ENCODE measurements at regions not wholly inside any gene's neighbourhood (a gene's known extent, or its start where the extent isn't known, plus 50 kb on each side); places are given as distances from the start of the nearest gene placed in this dataset.

DNA sequence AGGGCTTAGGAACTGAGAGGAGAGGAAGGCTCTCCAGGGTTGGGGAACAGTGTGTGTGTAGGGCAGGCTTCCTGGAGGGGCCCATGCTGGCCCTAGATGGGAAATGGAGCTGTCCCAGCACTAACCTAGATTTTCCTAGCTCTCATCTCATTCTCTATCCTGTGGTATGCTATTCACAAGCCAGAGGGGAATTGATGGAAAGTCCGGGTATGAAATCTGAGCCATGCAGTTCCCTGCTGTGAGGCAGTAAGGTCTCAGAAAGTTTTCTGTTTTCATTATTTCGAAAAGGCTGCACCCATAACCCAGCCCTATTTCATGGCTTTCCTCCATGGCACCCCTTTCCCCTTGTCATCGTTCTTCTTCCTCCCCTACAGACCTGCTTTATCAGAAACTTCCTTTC is 220.3 kb downstream of the RPS24 start:
- TF ChIP-seq, protein P1, sequence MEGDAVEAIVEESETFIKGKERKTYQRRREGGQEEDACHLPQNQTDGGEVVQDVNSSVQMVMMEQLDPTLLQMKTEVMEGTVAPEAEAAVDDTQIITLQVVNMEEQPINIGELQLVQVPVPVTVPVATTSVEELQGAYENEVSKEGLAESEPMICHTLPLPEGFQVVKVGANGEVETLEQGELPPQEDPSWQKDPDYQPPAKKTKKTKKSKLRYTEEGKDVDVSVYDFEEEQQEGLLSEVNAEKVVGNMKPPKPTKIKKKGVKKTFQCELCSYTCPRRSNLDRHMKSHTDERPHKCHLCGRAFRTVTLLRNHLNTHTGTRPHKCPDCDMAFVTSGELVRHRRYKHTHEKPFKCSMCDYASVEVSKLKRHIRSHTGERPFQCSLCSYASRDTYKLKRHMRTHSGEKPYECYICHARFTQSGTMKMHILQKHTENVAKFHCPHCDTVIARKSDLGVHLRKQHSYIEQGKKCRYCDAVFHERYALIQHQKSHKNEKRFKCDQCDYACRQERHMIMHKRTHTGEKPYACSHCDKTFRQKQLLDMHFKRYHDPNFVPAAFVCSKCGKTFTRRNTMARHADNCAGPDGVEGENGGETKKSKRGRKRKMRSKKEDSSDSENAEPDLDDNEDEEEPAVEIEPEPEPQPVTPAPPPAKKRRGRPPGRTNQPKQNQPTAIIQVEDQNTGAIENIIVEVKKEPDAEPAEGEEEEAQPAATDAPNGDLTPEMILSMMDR (conservative IDR thresholded peaks at IDR 0.05) = no peak
- TF ChIP-seq EZH2 (IDR thresholded peaks at IDR 0.05; ENCODE audit: low read depth) = no peak

Measured in PC-9 (cell line).